Activated CD4-positive, alpha-beta memory T cell treated with anti-CD3 and anti-CD28 coated beads for 36 hours (primary cell): ENCODE measurements at regions not wholly inside any gene's neighbourhood (a gene's known extent, or its start where the extent isn't known, plus 50 kb on each side); places are given as distances from the start of the nearest gene placed in this dataset.
"Not testable (repeated sequence)": the region's sequence is repeated elsewhere in the genome, so short reads cannot be mapped to it uniquely, and the experiment has no call there.

Source experiments
- CTCF ChIA-PET: fragments of 350-600 bp; sonication (Branson Sonifier 250); formaldehyde crosslinking; loops from one replicate; lab custom pipeline; 2021; ENCODE audit warnings: antibody characterized with exemption, inconsistent platforms; lab: Charles Lee
- POLR2A ChIA-PET: fragments of 350-600 bp; sonication (Branson Sonifier 250); formaldehyde crosslinking; loops from one replicate; lab custom pipeline; 2021; ENCODE audit warnings: antibody characterized with exemption; lab: Charles Lee
- DNase-seq: peaks from one replicate; pipeline ENCODE4 v3.0.0-alpha.2; 2020
- H3K27ac Mint-ChIP-seq: one replicate; pipeline ENCODE4 v1.8.0; 2021; ENCODE audit warnings: mixed read lengths
- H3K27me3 Mint-ChIP-seq: one replicate; pipeline ENCODE4 v1.8.0; 2021; ENCODE audit warnings: mixed read lengths
- H3K36me3 Mint-ChIP-seq: one replicate; pipeline ENCODE4 v1.8.0; 2021; ENCODE audit warnings: mixed read lengths
- H3K4me1 Mint-ChIP-seq: one replicate; pipeline ENCODE4 v1.8.0; 2021; ENCODE audit warnings: low read depth, mixed read lengths
- H3K4me3 Mint-ChIP-seq: one replicate; pipeline ENCODE4 v1.8.0; 2021; ENCODE audit warnings: mild to moderate bottlenecking, mixed read lengths
- H3K9me3 Mint-ChIP-seq: one replicate; pipeline ENCODE4 v1.8.0; 2021; ENCODE audit warnings: mixed read lengths
- intact Hi-C: fragments of 100-400 bp; cut with micrococcal nuclease; formaldehyde crosslinking; loops from one replicate; pipeline ENCODE4 v1.15.1; 2023

GRCh38 chr20:40866056-40866455 is 162.6 kb upstream of the TOP1 start:
- Mint-ChIP-seq H3K4me3 (no peak overlapping the region), H3K9me3 (no peaks in the 10 kb centered on the region), H3K36me3 (no peaks in the 10 kb centered on the region), H3K27ac (no peak overlapping the region), H3K4me1 (no peaks in the 10 kb centered on the region), H3K27me3 (no peaks in the 10 kb centered on the region)
- intact Hi-C loops: no loop called here
- ChIA-PET POLR2A (no interaction called here), CTCF (no interaction called here)
- no peak for DNase-seq

- no peaks in the 10 kb centered on the region for H3K36me3 Mint-ChIP-seq
- CTCF ChIA-PET: no interaction called here
- POLR2A ChIA-PET: no interaction called here
These were observed 159.9 kb upstream of the TOP1 start for GRCh38 chr20:40868551-40869217.

GRCh38 chr20:40869218-40870147 is 159.1 kb upstream of the TOP1 start:
- no peak for DNase-seq
- no peaks in the 10 kb centered on the region for H3K27me3 Mint-ChIP-seq
- ChIA-PET CTCF (no interaction called here), POLR2A (no interaction called here)
- no peak overlapping the region for H3K4me3 Mint-ChIP-seq
- H3K4me1 Mint-ChIP-seq: no peaks in the 10 kb centered on the region
- H3K9me3 Mint-ChIP-seq: no peaks in the 10 kb centered on the region
- no peak overlapping the region for H3K27ac Mint-ChIP-seq
- no peaks in the 10 kb centered on the region for H3K36me3 Mint-ChIP-seq
- intact Hi-C loops: no loop called here

More at GRCh38 chr20:40868551-40869217, 159.9 kb upstream of the TOP1 start:
- no peaks in the 10 kb centered on the region for H3K4me1 Mint-ChIP-seq
- H3K27ac Mint-ChIP-seq: no peak overlapping the region
- intact Hi-C loops: no loop called here
- no peaks in the 10 kb centered on the region for H3K9me3 Mint-ChIP-seq
- no peaks in the 10 kb centered on the region for H3K27me3 Mint-ChIP-seq
- no peak for DNase-seq
- no peak overlapping the region for H3K4me3 Mint-ChIP-seq

- Mint-ChIP-seq H3K27me3 (no peaks in the 10 kb centered on the region), H3K4me3 (no peak overlapping the region), H3K27ac (no peak overlapping the region), H3K36me3 (no peaks in the 10 kb centered on the region), H3K4me1 (no peaks in the 10 kb centered on the region), H3K9me3 (no peaks in the 10 kb centered on the region)
- intact Hi-C loops: no loop called here
- DNase-seq: no peak
- ChIA-PET CTCF (no interaction called here), POLR2A (no interaction called here)
These were observed 153.2 kb upstream of the TOP1 start for GRCh38 chr20:40875116-40876085.

- H3K9me3 Mint-ChIP-seq, POLR2A ChIA-PET, intact Hi-C loops, H3K36me3 Mint-ChIP-seq, H3K27me3 Mint-ChIP-seq, DNase-seq, H3K27ac Mint-ChIP-seq, H3K4me3 Mint-ChIP-seq, CTCF ChIA-PET: not testable (repeated sequence)
- H3K4me1 Mint-ChIP-seq: peaks cover 14% of the 10 kb centered on the region
These were observed 150.5 kb upstream of the TOP1 start for GRCh38 chr20:40878099-40878498.

- H3K27me3 Mint-ChIP-seq: no peaks in the 10 kb centered on the region
- DNase-seq: no peak
- ChIA-PET CTCF (interaction anchor here (1.2 kb wide), 1 partner anchor 12 kb away, joined by 3 read pairs; no protein-coding TSS in a partner anchor), POLR2A (no interaction called here)
- H3K27ac Mint-ChIP-seq: no peak overlapping the region
- peaks cover 17% of the 10 kb centered on the region for H3K4me1 Mint-ChIP-seq
- H3K4me3 Mint-ChIP-seq: no peak overlapping the region
- peaks cover 5% of the 10 kb centered on the region for H3K9me3 Mint-ChIP-seq
- intact Hi-C loops: no loop called here
- H3K36me3 Mint-ChIP-seq: no peaks in the 10 kb centered on the region
These were observed 148.4 kb upstream of the TOP1 start for GRCh38 chr20:40880063-40880728.

- Mint-ChIP-seq H3K4me1 (peaks cover 17% of the 10 kb centered on the region), H3K4me3 (no peak overlapping the region), H3K27me3 (no peaks in the 10 kb centered on the region), H3K36me3 (no peaks in the 10 kb centered on the region), H3K27ac (no peak overlapping the region), H3K9me3 (peaks cover 5% of the 10 kb centered on the region)
- no peak for DNase-seq
- intact Hi-C loops: no loop called here
- POLR2A ChIA-PET: no interaction called here
- CTCF ChIA-PET: interaction anchor here (1.2 kb wide), 1 partner anchor 11 kb away, joined by 3 read pairs; no protein-coding TSS in a partner anchor
These were observed 147.9 kb upstream of the TOP1 start for GRCh38 chr20:40880729-40881109.

GRCh38 chr20:40882152-40882551 is 146.5 kb upstream of the TOP1 start:
- peaks cover 17% of the 10 kb centered on the region for H3K4me1 Mint-ChIP-seq
- H3K27me3 Mint-ChIP-seq: no peaks in the 10 kb centered on the region
- no peaks in the 10 kb centered on the region for H3K36me3 Mint-ChIP-seq
- H3K27ac Mint-ChIP-seq: no peak overlapping the region
- CTCF ChIA-PET: no interaction called here
- H3K9me3 Mint-ChIP-seq: peaks cover 5% of the 10 kb centered on the region
- intact Hi-C loops: no loop called here
- POLR2A ChIA-PET: no interaction called here
- no peak overlapping the region for H3K4me3 Mint-ChIP-seq
- DNase-seq: no peak

- no peak overlapping the region for H3K4me3 Mint-ChIP-seq
- no peaks in the 10 kb centered on the region for H3K27me3 Mint-ChIP-seq
- no peaks in the 10 kb centered on the region for H3K36me3 Mint-ChIP-seq
- intact Hi-C loops: no loop called here
- peaks cover 5% of the 10 kb centered on the region for H3K9me3 Mint-ChIP-seq
- ChIA-PET POLR2A (no interaction called here), CTCF (no interaction called here)
- H3K27ac Mint-ChIP-seq: no peak overlapping the region
- no peak for DNase-seq
- H3K4me1 Mint-ChIP-seq: peaks cover 17% of the 10 kb centered on the region
These were observed 145.5 kb upstream of the TOP1 start for GRCh38 chr20:40883097-40883496.

- ChIA-PET POLR2A (no interaction called here), CTCF (no interaction called here)
- intact Hi-C loops: no loop called here
- Mint-ChIP-seq H3K9me3 (no peaks in the 10 kb centered on the region), H3K27ac (no peak overlapping the region), H3K36me3 (no peaks in the 10 kb centered on the region), H3K4me3 (no peak overlapping the region), H3K27me3 (no peaks in the 10 kb centered on the region), H3K4me1 (peaks cover 9% of the 10 kb centered on the region)
- DNase-seq: no peak
These were observed 141.5 kb upstream of the TOP1 start for GRCh38 chr20:40887105-40887504.

GRCh38 chr20:40889266-40889665 is 139.4 kb upstream of the TOP1 start:
- H3K4me3 Mint-ChIP-seq, H3K27ac Mint-ChIP-seq, DNase-seq, H3K36me3 Mint-ChIP-seq, H3K27me3 Mint-ChIP-seq, intact Hi-C loops, POLR2A ChIA-PET, H3K9me3 Mint-ChIP-seq, H3K4me1 Mint-ChIP-seq, CTCF ChIA-PET: not testable (repeated sequence)
